ENCODE measurements at regions not wholly inside any gene's neighbourhood (a gene's known extent, or its start where the extent isn't known, plus 50 kb on each side); places are given as distances from the start of the nearest gene placed in this dataset.
"Not testable (repeated sequence)": the region's sequence is repeated elsewhere in the genome, so short reads cannot be mapped to it uniquely, and the experiment has no call there.

- no peak for DNase-seq (ENCODE audit: low read depth in 2 of 2)
Measured at GRCh38 chr4:58871509-58871908, 1761.3 kb upstream of the IGFBP7 start.

- no peak for DNase-seq (ENCODE audit: low read depth in 2 of 2)
Measured at GRCh38 chr4:58849026-58849425, 1738.8 kb upstream of the IGFBP7 start.

GRCh38 chr4:58843455-58843854 is 1733.3 kb upstream of the IGFBP7 start:
- no peak for DNase-seq (ENCODE audit: low read depth in 2 of 2)

GRCh38 chr4:58833126-58833525 is 1722.9 kb upstream of the IGFBP7 start:
- no peak for DNase-seq (ENCODE audit: low read depth in 2 of 2)

- no peak for DNase-seq (ENCODE audit: low read depth in 2 of 2)
Measured at GRCh38 chr4:58825278-58825677, 1715.1 kb upstream of the IGFBP7 start.

GRCh38 chr4:58818560-58818959 is 1708.4 kb upstream of the IGFBP7 start:
- DNase-seq (ENCODE audit: low read depth in 2 of 2): not testable (repeated sequence)

- DNase-seq (ENCODE audit: low read depth in 2 of 2): no peak
Measured at GRCh38 chr4:58809948-58810347, 1699.8 kb upstream of the IGFBP7 start.

- no peak for DNase-seq (ENCODE audit: low read depth in 2 of 2)
Measured at GRCh38 chr4:58809366-58809765, 1699.2 kb upstream of the IGFBP7 start.

GRCh38 chr4:58808817-58809216 is 1698.6 kb upstream of the IGFBP7 start:
- no peak for DNase-seq (ENCODE audit: low read depth in 2 of 2)

- DNase-seq (ENCODE audit: low read depth in 2 of 2): no peak
Measured at GRCh38 chr4:58807843-58808615, 1697.8 kb upstream of the IGFBP7 start.

GRCh38 chr4:58776627-58777026 is 1666.4 kb upstream of the IGFBP7 start:
- DNase-seq (ENCODE audit: low read depth in 2 of 2): no peak

GRCh38 chr4:58767598-58767997 is 1657.4 kb upstream of the IGFBP7 start:
- DNase-seq (ENCODE audit: low read depth in 2 of 2): no peak

GRCh38 chr4:58766763-58767162 is 1656.6 kb upstream of the IGFBP7 start:
- DNase-seq (ENCODE audit: low read depth in 2 of 2): no peak

- no peak for DNase-seq (ENCODE audit: low read depth in 2 of 2)
Measured at GRCh38 chr4:58761563-58761962, 1651.4 kb upstream of the IGFBP7 start.

- no peak for DNase-seq (ENCODE audit: low read depth in 2 of 2)
Measured at GRCh38 chr4:58760737-58761136, 1650.6 kb upstream of the IGFBP7 start.

GRCh38 chr4:58760100-58760499 is 1649.9 kb upstream of the IGFBP7 start:
- DNase-seq (ENCODE audit: low read depth in 2 of 2): no peak

- no peak for DNase-seq (ENCODE audit: low read depth in 2 of 2)
Measured at GRCh38 chr4:58749206-58749605, 1639.0 kb upstream of the IGFBP7 start.

GRCh38 chr4:58740897-58741296 is 1630.7 kb upstream of the IGFBP7 start:
- no peak for DNase-seq (ENCODE audit: low read depth in 2 of 2)

GRCh38 chr4:58739275-58739674 is 1629.1 kb upstream of the IGFBP7 start:
- DNase-seq (ENCODE audit: low read depth in 2 of 2): no peak

- DNase-seq (ENCODE audit: low read depth in 2 of 2): no peak
Measured at GRCh38 chr4:58738375-58738774, 1628.2 kb upstream of the IGFBP7 start.

GRCh38 chr4:58734030-58734674 is 1624.0 kb upstream of the IGFBP7 start:
- no peak for DNase-seq (ENCODE audit: low read depth in 2 of 2)

GRCh38 chr4:58732973-58733372 is 1622.8 kb upstream of the IGFBP7 start:
- DNase-seq (ENCODE audit: low read depth in 2 of 2): no peak

- DNase-seq (ENCODE audit: low read depth in 2 of 2): no peak
Measured at GRCh38 chr4:58723954-58724353, 1613.8 kb upstream of the IGFBP7 start.

Data from stimulated activated CD4-positive, alpha-beta T cell treated with anti-CD3 and anti-CD28 coated beads, Interleukin-4, amount 100 ng/mL, for 48 hours (primary cell).